SK-N-MC (cell line): ENCODE measurements at regions not wholly inside any gene's neighbourhood (a gene's known extent, or its start where the extent isn't known, plus 50 kb on each side); places are given as distances from the start of the nearest gene placed in this dataset.

Experiments
- EZH2 ChIP-seq: fragments of 200-600 bp; sonication (generic); IDR thresholded peaks from one replicate; pipeline ENCODE4 v1.6.1; 2017; ENCODE audit warnings: antibody characterized with exemption
- FOXP2 ChIP-seq: optimal IDR thresholded peaks from 2 replicates; pipeline ENCODE3; 2011; ENCODE audit warnings: mild to moderate bottlenecking, moderate library complexity; ENCODE audit not compliant: insufficient read depth; ENCODE audit errors: extremely low read length, control extremely low read depth
- POLR2AphosphoS5 ChIP-seq: IDR thresholded peaks from 2 replicates; pipeline ENCODE4 v1.6.1; 2012; ENCODE audit warnings: mild to moderate bottlenecking, low read depth, low read length, borderline replicate concordance

DNA sequence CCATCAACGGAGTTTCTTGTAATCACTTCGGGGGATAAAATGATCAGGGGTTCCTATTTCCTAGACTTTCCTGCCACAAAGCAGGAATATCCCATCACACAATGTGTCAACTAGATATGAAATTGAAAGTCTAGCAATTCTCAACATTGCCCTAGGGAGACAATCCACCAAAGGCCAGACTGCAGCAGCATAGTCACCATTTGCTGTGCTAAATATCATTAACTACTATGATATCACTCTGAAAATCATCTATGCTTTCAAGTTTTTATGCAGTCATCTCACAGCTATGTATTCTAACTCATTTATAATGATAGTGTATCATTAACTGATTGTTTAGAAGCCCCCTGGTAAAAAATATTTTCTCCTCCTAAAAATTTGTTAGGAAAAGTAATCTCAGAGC is 342.6 kb upstream of the CDH6 start:
- TF ChIP-seq POLR2AphosphoS5, result no peak
- TF ChIP-seq EZH2, result no peak
- TF ChIP-seq FOXP2, result no peak
